H1 (cell line): ENCODE measurements at regions not wholly inside any gene's neighbourhood (a gene's known extent, or its start where the extent isn't known, plus 50 kb on each side); places are given as distances from the start of the nearest gene placed in this dataset.

Experiments
- CHD7 ChIP-seq: fragments of 300-600 bp; sonication (generic); IDR thresholded peaks from 2 replicates; pipeline ENCODE4 v1.7.1; 2012; ENCODE audit warnings: low read length, moderate library complexity, mild to moderate bottlenecking, inconsistent platforms; ENCODE audit not compliant: insufficient replicate concordance
- CREB1 ChIP-seq: IDR thresholded peaks from 2 replicates; pipeline ENCODE4 v1.6.1; 2012; ENCODE audit warnings: inconsistent platforms
- SIRT6 ChIP-seq: IDR thresholded peaks from one replicate; pipeline ENCODE4 v1.7.1; 2012; ENCODE audit warnings: low read length, inconsistent platforms
- TBP ChIP-seq: IDR thresholded peaks from 2 replicates; pipeline ENCODE4 v1.6.1; 2011; ENCODE audit warnings: low read depth, low read length, improper control_type of control experiment
- YY1 ChIP-seq: IDR thresholded peaks from 2 replicates; pipeline ENCODE4 v1.6.1; 2011; ENCODE audit warnings: low read depth, mild to moderate bottlenecking, low read length

GRCh38 chr3:181896605-181897004, 184.9 kb downstream of the SOX2 start (continued):
- no peak for TF ChIP-seq CHD7
- TF ChIP-seq YY1, result no peak
- no peak for TF ChIP-seq CREB1
- no peak for TF ChIP-seq SIRT6
- no peak for TF ChIP-seq TBP
- TF ChIP-seq, all 59 proteins: peak for 0
